Neutrophil (primary cell): ENCODE measurements at regions not wholly inside any gene's neighbourhood (a gene's known extent, or its start where the extent isn't known, plus 50 kb on each side); places are given as distances from the start of the nearest gene placed in this dataset.

Experiments used
- H3K27ac ChIP-seq: fragments of 200-600 bp; sonication (generic); 2 replicates; pipeline ENCODE4 v1.5.1; 2016; ENCODE audit warnings: mild to moderate bottlenecking, moderate library complexity
- H3K27me3 ChIP-seq: fragments of 200-600 bp; sonication (generic); 2 replicates; pipeline ENCODE4 v1.6.0; 2016; ENCODE audit warnings: mild to moderate bottlenecking
- H3K36me3 ChIP-seq: fragments of 200-600 bp; sonication (generic); 2 replicates; pipeline ENCODE4 v1.5.1; 2017
- H3K4me1 ChIP-seq, 2 experiments: fragments of 200-600 bp in 1 of 2; sonication (generic) in 1 of 2; 1 replicate in 1 of 2; 2 replicates in 1 of 2; pipeline versions ENCODE4 v1.5.1 to v1.6.1; 2013 to 2016; ENCODE audit warnings: low read depth in 1 of 2, low read length in 1 of 2, mild to moderate bottlenecking in 1 of 2, moderate library complexity in 1 of 2; ENCODE audit not compliant: control insufficient read depth in 1 of 2, insufficient read depth in 1 of 2
- H3K4me3 ChIP-seq, 2 experiments: fragments of 200-600 bp in 1 of 2; sonication (generic) in 1 of 2; 1 replicate in 1 of 2; 2 replicates in 1 of 2; pipeline ENCODE4 v1.5.1; 2013 to 2016; ENCODE audit warnings: low read depth in 1 of 2, low read length in 1 of 2, mild to moderate bottlenecking in 1 of 2, moderate library complexity in 1 of 2
- H3K9me3 ChIP-seq: fragments of 200-600 bp; sonication (generic); 2 replicates; pipeline ENCODE4 v1.5.1; 2016
- CTCF ChIP-seq: fragments of 200-600 bp; sonication (generic); IDR thresholded peaks from 2 replicates; pipeline ENCODE4 v1.5.1; 2016; ENCODE audit warnings: antibody characterized with exemption

GRCh38 chr18:46295416-46295815, 191.2 kb downstream of the HAUS1 start:
- H3K27me3 ChIP-seq, result peaks cover 26% of the 10 kb centered on the region
- no peak for TF ChIP-seq CTCF
- no peak overlapping the region for H3K4me3 ChIP-seq
- peaks cover 4% of the 10 kb centered on the region in 2 experiments for H3K4me1 ChIP-seq
- H3K9me3 ChIP-seq, result no peaks in the 10 kb centered on the region
- H3K36me3 ChIP-seq, result no peaks in the 10 kb centered on the region
- H3K27ac ChIP-seq, result no peak overlapping the region

- no peak overlapping the region for H3K4me3 ChIP-seq
- no peaks in the 10 kb centered on the region for H3K9me3 ChIP-seq
- no peak overlapping the region for H3K27ac ChIP-seq
- no peaks in the 10 kb centered on the region for H3K36me3 ChIP-seq
- H3K27me3 ChIP-seq, result peaks cover 33% of the 10 kb centered on the region
- no peak for TF ChIP-seq CTCF
- H3K4me1 ChIP-seq, result peaks cover 4% of the 10 kb centered on the region in 2 experiments
Measured at GRCh38 chr18:46296656-46297055, 192.5 kb downstream of the HAUS1 start.

GRCh38 chr18:46297124-46297523, 192.9 kb downstream of the HAUS1 start:
- H3K27ac ChIP-seq, result no peak overlapping the region
- peaks cover 38% of the 10 kb centered on the region for H3K27me3 ChIP-seq
- TF ChIP-seq CTCF, result no peak
- peaks cover 4% of the 10 kb centered on the region in 2 experiments for H3K4me1 ChIP-seq
- H3K36me3 ChIP-seq, result no peaks in the 10 kb centered on the region
- H3K4me3 ChIP-seq, result no peak overlapping the region
- H3K9me3 ChIP-seq, result no peaks in the 10 kb centered on the region

GRCh38 chr18:46297621-46298020, 193.4 kb downstream of the HAUS1 start:
- peaks cover 4% of the 10 kb centered on the region in 2 experiments for H3K4me1 ChIP-seq
- no peak for TF ChIP-seq CTCF
- peaks cover 43% of the 10 kb centered on the region for H3K27me3 ChIP-seq
- H3K4me3 ChIP-seq, result no peak overlapping the region
- no peaks in the 10 kb centered on the region for H3K9me3 ChIP-seq
- H3K27ac ChIP-seq, result no peak overlapping the region
- H3K36me3 ChIP-seq, result no peaks in the 10 kb centered on the region

GRCh38 chr18:46298511-46298910, 194.3 kb downstream of the HAUS1 start:
- H3K9me3 ChIP-seq, result no peaks in the 10 kb centered on the region
- H3K36me3 ChIP-seq, result no peaks in the 10 kb centered on the region
- no peak for TF ChIP-seq CTCF
- peaks cover 4% of the 10 kb centered on the region in 2 experiments for H3K4me1 ChIP-seq
- no peak overlapping the region for H3K4me3 ChIP-seq
- no peak overlapping the region for H3K27ac ChIP-seq
- peaks cover 44% of the 10 kb centered on the region for H3K27me3 ChIP-seq

GRCh38 chr18:46299465-46300008, 195.4 kb downstream of the HAUS1 start:
- Histone ChIP-seq H3K27me3 (peaks cover 47% of the 10 kb centered on the region), H3K9me3 (no peaks in the 10 kb centered on the region), H3K4me3 (no peak overlapping the region), H3K36me3 (no peaks in the 10 kb centered on the region), H3K27ac (no peak overlapping the region), H3K4me1 (no peaks in the 10 kb centered on the region)
- TF ChIP-seq CTCF, result no peak
